ENCODE measurements at regions not wholly inside any gene's neighbourhood (a gene's known extent, or its start where the extent isn't known, plus 50 kb on each side); places are given as distances from the start of the nearest gene placed in this dataset.
"Not testable (repeated sequence)": the region's sequence is repeated elsewhere in the genome, so short reads cannot be mapped to it uniquely, and the experiment has no call there.

GRCh38 chr5:106660681-106661080 lies 1010.1 kb downstream of the EFNA5 start:
- no peak for DNase-seq

GRCh38 chr5:106658150-106658549 lies 1012.6 kb downstream of the EFNA5 start:
- no peak for DNase-seq

- DNase-seq = no peak
Measured at GRCh38 chr5:106656821-106657220, 1013.9 kb downstream of the EFNA5 start.

- DNase-seq = no peak
Measured at GRCh38 chr5:106649031-106649430, 1021.7 kb downstream of the EFNA5 start.

GRCh38 chr5:106648401-106648800 lies 1022.3 kb downstream of the EFNA5 start:
- no peak for DNase-seq

- no peak for DNase-seq
Measured at GRCh38 chr5:106646106-106646505, 1024.6 kb downstream of the EFNA5 start.

GRCh38 chr5:106640511-106640910 lies 1030.2 kb downstream of the EFNA5 start:
- DNase-seq = no peak

- DNase-seq = no peak
Measured at GRCh38 chr5:106639488-106639887, 1031.2 kb downstream of the EFNA5 start.

GRCh38 chr5:106637275-106637674 lies 1033.5 kb downstream of the EFNA5 start:
- no peak for DNase-seq

GRCh38 chr5:106634375-106634774 lies 1036.4 kb downstream of the EFNA5 start:
- no peak for DNase-seq

- no peak for DNase-seq
Measured at GRCh38 chr5:106633825-106634224, 1036.9 kb downstream of the EFNA5 start.

GRCh38 chr5:106628456-106628855 lies 1042.3 kb downstream of the EFNA5 start:
- not testable (repeated sequence) for DNase-seq

GRCh38 chr5:106610041-106610440 lies 1060.7 kb downstream of the EFNA5 start:
- no peak for DNase-seq

GRCh38 chr5:106601620-106602019 lies 1069.1 kb downstream of the EFNA5 start:
- no peak for DNase-seq

- no peak for DNase-seq
Measured at GRCh38 chr5:106600803-106601202, 1069.9 kb downstream of the EFNA5 start.

GRCh38 chr5:106595864-106596263 lies 1074.9 kb downstream of the EFNA5 start:
- no peak for DNase-seq

- DNase-seq = no peak
Measured at GRCh38 chr5:106584268-106584667, 1086.5 kb downstream of the EFNA5 start.

- DNase-seq = no peak
Measured at GRCh38 chr5:106578736-106579135, 1092.0 kb downstream of the EFNA5 start.

- no peak for DNase-seq
Measured at GRCh38 chr5:106574820-106575219, 1095.9 kb downstream of the EFNA5 start.

GRCh38 chr5:106566031-106566430 lies 1104.7 kb downstream of the EFNA5 start:
- no peak for DNase-seq

GRCh38 chr5:106545325-106545724 lies 1125.4 kb downstream of the EFNA5 start:
- DNase-seq = no peak

- no peak for DNase-seq
Measured at GRCh38 chr5:106543330-106543729, 1127.4 kb downstream of the EFNA5 start.

GRCh38 chr5:106530150-106530549 lies 1140.6 kb downstream of the EFNA5 start:
- no peak for DNase-seq

- no peak for DNase-seq
Measured at GRCh38 chr5:106525438-106525837, 1145.3 kb downstream of the EFNA5 start.

GRCh38 chr5:106523852-106524251 lies 1146.9 kb downstream of the EFNA5 start:
- DNase-seq = no peak

GRCh38 chr5:106522296-106522695 lies 1148.4 kb downstream of the EFNA5 start:
- no peak for DNase-seq
